AG09319 (cell line): ENCODE measurements at regions not wholly inside any gene's neighbourhood (a gene's known extent, or its start where the extent isn't known, plus 50 kb on each side); places are given as distances from the start of the nearest gene placed in this dataset.
A peak's percentile ranks its signal among the peaks of the same experiment; 100 is the strongest.

Experiments used
- DNase-seq: peaks from one replicate; pipeline ENCODE4 v3.0.0-alpha.2; 2010; ENCODE audit warnings: low read depth; ENCODE audit errors: extremely low read depth
- TF ChIP-seq, protein P1 (sequence below): IDR thresholded peaks from 2 replicates; pipeline ENCODE4 v1.5.1; 2011; ENCODE audit warnings: low read depth, mild to moderate bottlenecking, inconsistent platforms, low read length, moderate library complexity

- DNase-seq, result peak; percentile 64
- TF ChIP-seq, protein P1, sequence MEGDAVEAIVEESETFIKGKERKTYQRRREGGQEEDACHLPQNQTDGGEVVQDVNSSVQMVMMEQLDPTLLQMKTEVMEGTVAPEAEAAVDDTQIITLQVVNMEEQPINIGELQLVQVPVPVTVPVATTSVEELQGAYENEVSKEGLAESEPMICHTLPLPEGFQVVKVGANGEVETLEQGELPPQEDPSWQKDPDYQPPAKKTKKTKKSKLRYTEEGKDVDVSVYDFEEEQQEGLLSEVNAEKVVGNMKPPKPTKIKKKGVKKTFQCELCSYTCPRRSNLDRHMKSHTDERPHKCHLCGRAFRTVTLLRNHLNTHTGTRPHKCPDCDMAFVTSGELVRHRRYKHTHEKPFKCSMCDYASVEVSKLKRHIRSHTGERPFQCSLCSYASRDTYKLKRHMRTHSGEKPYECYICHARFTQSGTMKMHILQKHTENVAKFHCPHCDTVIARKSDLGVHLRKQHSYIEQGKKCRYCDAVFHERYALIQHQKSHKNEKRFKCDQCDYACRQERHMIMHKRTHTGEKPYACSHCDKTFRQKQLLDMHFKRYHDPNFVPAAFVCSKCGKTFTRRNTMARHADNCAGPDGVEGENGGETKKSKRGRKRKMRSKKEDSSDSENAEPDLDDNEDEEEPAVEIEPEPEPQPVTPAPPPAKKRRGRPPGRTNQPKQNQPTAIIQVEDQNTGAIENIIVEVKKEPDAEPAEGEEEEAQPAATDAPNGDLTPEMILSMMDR, result no peak
Observed at GRCh38 chr2:220847589-220847988, 724.5 kb downstream of the EPHA4 start.

GRCh38 chr2:220849433-220849832, 722.7 kb downstream of the EPHA4 start:
- TF ChIP-seq, protein P1, result no peak
- no peak for DNase-seq

- no peak for DNase-seq
- TF ChIP-seq, protein P1, result no peak
Observed at GRCh38 chr2:220850116-220850515, 722.0 kb downstream of the EPHA4 start.

- DNase-seq, result no peak
- TF ChIP-seq, protein P1, result no peak
Observed at GRCh38 chr2:220855296-220855695, 716.8 kb downstream of the EPHA4 start.

DNA sequence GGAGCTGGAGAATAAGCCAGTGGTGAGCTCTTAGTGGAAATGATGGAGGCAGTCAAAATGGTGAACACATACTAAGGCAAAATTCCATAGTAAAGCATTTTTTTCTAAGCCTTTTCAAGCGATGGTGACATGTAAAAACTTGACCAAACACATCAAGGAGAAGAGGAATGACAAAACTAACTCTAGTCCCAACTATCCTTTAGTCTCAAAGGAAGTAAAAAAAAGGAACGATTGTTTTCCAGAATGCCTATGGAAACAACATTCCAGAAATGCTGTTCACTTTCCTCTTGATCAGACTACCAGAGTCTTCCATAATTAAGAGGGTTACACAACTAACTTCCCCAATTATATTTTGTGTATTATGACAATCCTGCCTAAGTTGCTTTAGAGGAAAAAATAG, 715.6 kb downstream of the EPHA4 start:
- TF ChIP-seq, protein P1, result no peak

DNA sequence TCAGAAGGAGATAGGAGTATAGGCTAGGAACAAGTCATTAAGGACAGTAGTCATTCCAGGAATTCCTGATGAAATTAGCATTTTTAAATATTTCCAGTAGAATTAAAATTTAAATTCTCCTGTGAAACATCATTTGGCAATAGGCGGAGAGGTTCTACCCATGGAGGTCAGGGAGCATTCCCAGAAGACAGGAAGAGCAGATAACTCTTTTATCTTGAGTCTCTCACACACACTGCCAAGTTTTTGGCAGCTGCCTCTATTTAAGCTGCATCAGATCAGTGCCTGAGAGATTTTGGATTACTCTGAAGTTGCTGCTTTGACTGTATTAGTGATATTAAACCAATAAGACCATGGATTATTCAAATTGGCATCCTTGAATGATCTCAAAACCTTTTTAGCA, 714.7 kb downstream of the EPHA4 start:
- TF ChIP-seq, protein P1, result no peak
- no peak for DNase-seq

More for the DNA sequence above, 715.6 kb downstream of the EPHA4 start:
- DNase-seq, result no peak

DNA sequence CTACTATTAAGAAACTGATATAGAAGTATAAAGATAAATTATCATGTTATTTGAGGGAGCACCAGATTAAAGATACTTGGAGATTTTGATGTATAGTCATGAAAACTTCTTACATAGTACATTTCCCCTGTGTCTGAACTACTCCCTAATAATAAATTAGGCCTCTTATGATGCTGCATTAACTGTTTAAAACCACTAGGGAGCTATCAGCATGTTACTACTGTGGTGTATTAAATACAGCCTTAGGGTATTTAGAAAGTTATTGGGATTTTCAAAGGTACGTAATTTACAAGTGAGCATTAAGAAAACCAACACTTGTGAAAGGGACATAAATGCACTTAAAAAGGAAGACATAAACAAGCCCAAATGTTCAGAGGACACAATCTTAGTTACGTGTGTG, 714.0 kb downstream of the EPHA4 start:
- no peak for DNase-seq

More for the DNA sequence above, 714.0 kb downstream of the EPHA4 start:
- TF ChIP-seq, protein P1, result no peak
